Smooth muscle cell (in vitro differentiated cells): ENCODE measurements at regions not wholly inside any gene's neighbourhood (a gene's known extent, or its start where the extent isn't known, plus 50 kb on each side); places are given as distances from the start of the nearest gene placed in this dataset.

ENCODE experiments used
- DNase-seq: peaks from one replicate; lab custom pipeline; 2025; ENCODE audit not compliant: unreplicated experiment; lab: John Stamatoyannopoulos, UW
- H2AFZ ChIP-seq: fragments of 200-600 bp; sonication (generic); 2 replicates; pipeline ENCODE4 v1.6.0; 2016; ENCODE audit warnings: antibody characterized with exemption, low read depth, mild to moderate bottlenecking
- H3F3A ChIP-seq: fragments of 200-600 bp; sonication (generic); 2 replicates; pipeline ENCODE4 v1.6.0; 2017; ENCODE audit warnings: antibody characterized with exemption, low read depth
- H3K27ac ChIP-seq: fragments of 200-600 bp; sonication (generic); 2 replicates; pipeline ENCODE4 v1.5.1; 2016; ENCODE audit warnings: low read depth, mild to moderate bottlenecking
- H3K27me3 ChIP-seq: fragments of 200-600 bp; sonication (generic); 2 replicates; pipeline ENCODE4 v1.6.1; 2016; ENCODE audit warnings: low read depth, mild to moderate bottlenecking
- H3K36me3 ChIP-seq: fragments of 200-600 bp; sonication (generic); 2 replicates; pipeline ENCODE4 v1.5.1; 2016; ENCODE audit warnings: low read depth
- H3K4me1 ChIP-seq: fragments of 200-600 bp; sonication (generic); 2 replicates; pipeline ENCODE4 v1.5.1; 2016; ENCODE audit warnings: low read depth
- H3K4me2 ChIP-seq: fragments of 200-600 bp; sonication (generic); 2 replicates; pipeline ENCODE4 v1.6.0; 2016; ENCODE audit warnings: mild to moderate bottlenecking
- H3K4me3 ChIP-seq: fragments of 200-600 bp; sonication (generic); 2 replicates; pipeline ENCODE4 v1.5.1; 2016; ENCODE audit warnings: mild to moderate bottlenecking
- H3K79me2 ChIP-seq: fragments of 200-600 bp; sonication (generic); 2 replicates; pipeline ENCODE4 v1.6.0; 2016; ENCODE audit warnings: low read depth, mild to moderate bottlenecking
- H3K9ac ChIP-seq: fragments of 200-600 bp; sonication (generic); 2 replicates; pipeline ENCODE4 v1.6.0; 2016; ENCODE audit warnings: low read depth
- H3K9me3 ChIP-seq: fragments of 200-600 bp; sonication (generic); replicated peaks from 2 replicates; pipeline ENCODE4 v1.5.1; 2016; ENCODE audit warnings: low read depth
- H4K20me1 ChIP-seq: fragments of 200-600 bp; sonication (generic); 2 replicates; pipeline ENCODE4 v1.6.0; 2016; ENCODE audit warnings: low read depth
- CTCF ChIP-seq: fragments of 200-600 bp; sonication (generic); IDR thresholded peaks from 2 replicates; pipeline ENCODE4 v1.5.1; 2017; ENCODE audit warnings: borderline replicate concordance, mild to moderate bottlenecking, antibody characterized with exemption; ENCODE audit not compliant: insufficient read depth, poor library complexity, severe bottlenecking
- WGBS: methylation state at CpG from one replicate; pipeline ENCODE4 v1.1.7; 2016; ENCODE audit warnings: low lambda C conversion rate; 5-methylcytosine and 5-hydroxymethylcytosine counted together

GRCh38 chr14:99072956-99073355 lies 199.0 kb downstream of the BCL11B start:
- Histone ChIP-seq H3K27me3 (no peaks in the 10 kb centered on the region), H3K4me3 (no peak overlapping the region), H3K27ac (no peak overlapping the region), H4K20me1 (no peaks in the 10 kb centered on the region), H3K4me1 (no peaks in the 10 kb centered on the region), H3K36me3 (no peaks in the 10 kb centered on the region), H3K9ac (no peak overlapping the region), H3K79me2 (no peaks in the 10 kb centered on the region), H3F3A (no peaks in the 10 kb centered on the region), H3K4me2 (no peak overlapping the region), H3K9me3 (no peaks in the 10 kb centered on the region), H2AFZ (no peak overlapping the region)
- no peak for DNase-seq
- TF ChIP-seq CTCF, result no peak
- WGBS, result 94% methylated on average over 6 of the region's 6 CpGs

GRCh38 chr14:99073431-99073830 lies 198.6 kb downstream of the BCL11B start:
- Histone ChIP-seq H4K20me1 (no peaks in the 10 kb centered on the region), H3K27me3 (no peaks in the 10 kb centered on the region), H3K4me3 (no peak overlapping the region), H3F3A (no peaks in the 10 kb centered on the region), H3K79me2 (no peaks in the 10 kb centered on the region), H3K27ac (no peak overlapping the region), H3K9me3 (no peaks in the 10 kb centered on the region), H3K4me1 (no peaks in the 10 kb centered on the region), H3K36me3 (no peaks in the 10 kb centered on the region), H3K4me2 (no peak overlapping the region), H2AFZ (no peak overlapping the region), H3K9ac (no peak overlapping the region)
- 91% methylated on average over 5 of the region's 6 CpGs for WGBS
- TF ChIP-seq CTCF, result no peak
- no peak for DNase-seq

- Histone ChIP-seq H3K36me3 (no peaks in the 10 kb centered on the region), H2AFZ (no peak overlapping the region), H3K4me3 (no peak overlapping the region), H3F3A (no peaks in the 10 kb centered on the region), H4K20me1 (no peaks in the 10 kb centered on the region), H3K9ac (no peak overlapping the region), H3K4me1 (no peaks in the 10 kb centered on the region), H3K4me2 (no peak overlapping the region), H3K9me3 (no peaks in the 10 kb centered on the region), H3K79me2 (no peaks in the 10 kb centered on the region), H3K27me3 (no peaks in the 10 kb centered on the region), H3K27ac (no peak overlapping the region)
- WGBS, result 83% methylated on average over 11 of the region's 11 CpGs
- TF ChIP-seq CTCF, result no peak
- no peak for DNase-seq
These were observed 196.9 kb downstream of the BCL11B start for GRCh38 chr14:99075061-99075460.

- H3K36me3 ChIP-seq, result no peaks in the 10 kb centered on the region
- no peaks in the 10 kb centered on the region for H3K4me1 ChIP-seq
- 60% methylated on average over 5 of the region's 5 CpGs for WGBS
- H3K9ac ChIP-seq, result no peak overlapping the region
- no peaks in the 10 kb centered on the region for H4K20me1 ChIP-seq
- DNase-seq, result no peak
- no peak overlapping the region for H3K4me3 ChIP-seq
- H2AFZ ChIP-seq, result no peak overlapping the region
- peak overlapping the region; percentile 8 for H3K4me2 ChIP-seq
- no peaks in the 10 kb centered on the region for H3K9me3 ChIP-seq
- no peaks in the 10 kb centered on the region for H3K79me2 ChIP-seq
- no peaks in the 10 kb centered on the region for H3K27me3 ChIP-seq
- H3K27ac ChIP-seq, result no peak overlapping the region
- TF ChIP-seq CTCF, result no peak
- no peaks in the 10 kb centered on the region for H3F3A ChIP-seq
These were observed 196.1 kb downstream of the BCL11B start for GRCh38 chr14:99075771-99076375.
